ENCODE measurements at regions not wholly inside any gene's neighbourhood (a gene's known extent, or its start where the extent isn't known, plus 50 kb on each side); places are given as distances from the start of the nearest gene placed in this dataset.

DNA sequence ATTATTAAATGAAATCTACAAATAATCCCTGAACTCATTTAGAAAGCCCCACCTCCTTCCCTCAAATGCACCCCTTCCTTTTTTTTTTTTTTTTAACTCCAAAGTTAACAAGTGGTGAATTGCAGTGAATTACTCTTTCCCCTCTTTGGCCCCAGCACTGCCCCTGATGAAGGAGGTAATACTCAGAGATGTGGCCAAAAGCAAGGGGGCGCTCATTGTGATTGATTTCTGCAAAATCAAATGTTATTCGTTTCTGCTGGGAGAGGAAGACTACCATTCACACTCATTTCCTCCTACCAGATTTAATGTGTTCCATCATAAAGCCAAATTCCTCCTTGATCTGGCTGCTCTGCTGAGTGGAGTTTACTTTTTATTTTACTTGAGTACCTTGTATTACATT lies 259.4 kb downstream of the GPD2 start:
- Histone ChIP-seq H3K4me1 (ENCODE audit: control insufficient read depth, insufficient read depth, low read length) (no peaks in the 10 kb centered on the region), H3K9ac (ENCODE audit: low read depth, low read length) (no peak overlapping the region), H2BK5ac (ENCODE audit: low read depth, low read length, poor library complexity, severe bottlenecking) (no peak overlapping the region), H3K36me3 (ENCODE audit: control insufficient read depth, insufficient read depth, low read length) (no peaks in the 10 kb centered on the region), H3K4ac (ENCODE audit: low read depth, low read length) (no peak overlapping the region), H2BK120ac (ENCODE audit: low read depth, low read length) (no peak overlapping the region), H2AFZ (replicated peaks; ENCODE audit: low read length, poor library complexity) (no peak overlapping the region), H2BK15ac (ENCODE audit: low read depth, low read length) (no peak overlapping the region), H3K9me3 (ENCODE audit: control insufficient read depth, insufficient read depth, low read length) (no peaks in the 10 kb centered on the region), H2AK5ac (ENCODE audit: low read depth, low read length) (no peak overlapping the region), H4K91ac (ENCODE audit: insufficient read depth, low read depth, low read length) (no peak overlapping the region), H3K9me1 (ENCODE audit: insufficient read depth, low read length) (no peaks in the 10 kb centered on the region), H3K18ac (ENCODE audit: low read depth, low read length) (no peak overlapping the region), H3K27me3 (ENCODE audit: control insufficient read depth, insufficient read depth, low read length) (no peaks in the 10 kb centered on the region), H3K27ac (ENCODE audit: insufficient read depth, low read length) (no peak overlapping the region), H3K56ac (ENCODE audit: extremely low read depth, insufficient read depth, low read length) (no peak overlapping the region), H2AK9ac (replicated peaks; ENCODE audit: low read depth, low read length, poor library complexity) (no peak overlapping the region), H3K4me2 (ENCODE audit: low read depth, low read length) (no peak overlapping the region), H2BK20ac (ENCODE audit: low read depth, low read length) (no peak overlapping the region), H3K79me1 (ENCODE audit: low read depth in 1 of 2, low read length in 2 of 2) (no peaks in the 10 kb centered on the region), H3K14ac (replicated peaks; ENCODE audit: low read depth, low read length) (no peak overlapping the region), H4K8ac (ENCODE audit: low read depth in 2 of 2, low read length in 2 of 2) (no peak overlapping the region), H4K5ac (ENCODE audit: low read depth, low read length) (no peak overlapping the region), H3K23ac (ENCODE audit: low read depth, low read length) (no peak overlapping the region), H4K20me1 (ENCODE audit: insufficient read depth, low read length) (no peaks in the 10 kb centered on the region), H3K4me3 (ENCODE audit: insufficient read depth, low read depth, low read length) (no peak overlapping the region)
- no peak for DNase-seq
- in situ Hi-C loops (cut with MboI; ENCODE audit: low sequenced_read_pairs) (no loop called here), dilution Hi-C loops (cut with HindIII; ENCODE audit: low sequenced_read_pairs, unreplicated experiment) (no loop called here), intact Hi-C loops (cut with micrococcal nuclease) (no loop called here)
- no peak for ATAC-seq (ENCODE audit: low read depth)
- WGBS, 2 experiments (ENCODE audit: extremely low coverage in 2 of 2, insufficient read length in 1 of 2) = no CpG with 5 or more reads among the region's 2 CpGs
- TF ChIP-seq MXI1 (IDR thresholded peaks at IDR 0.05; ENCODE audit: borderline replicate concordance, low read depth, low read length) = no peak
- POLR2A ChIA-PET (ENCODE audit: unreplicated experiment) = no interaction called here
- no TSS peak for BruUV-seq (replicated peaks)
- CTCF ChIA-PET = no interaction called here

Measured in IMR-90 (cell line).